BJ (cell line): ENCODE measurements at regions not wholly inside any gene's neighbourhood (a gene's known extent, or its start where the extent isn't known, plus 50 kb on each side); places are given as distances from the start of the nearest gene placed in this dataset.

Experiments used
- CTCF ChIA-PET: fragments of 350-600 bp; formaldehyde crosslinking; extraction: SDS; loops from one replicate; lab custom pipeline; 2021; ENCODE audit warnings: antibody characterized with exemption, inconsistent platforms; lab: Yijun Ruan, JAX
- POLR2A ChIA-PET: fragments of 300-600 bp; sonication (Branson Sonifier 250); formaldehyde crosslinking; extraction: SDS; loops from one replicate; lab custom pipeline; 2021; ENCODE audit warnings: antibody characterized with exemption; lab: Charles Lee
- DNase-seq: peaks from one replicate; pipeline ENCODE4 v3.0.0-alpha.2; 2011; ENCODE audit warnings: low read depth
- H3K27me3 ChIP-seq: 2 replicates; pipeline ENCODE4 v1.6.0; 2011; ENCODE audit warnings: low read length; ENCODE audit not compliant: control insufficient read depth, insufficient read depth
- H3K36me3 ChIP-seq: 2 replicates; pipeline ENCODE4 v1.5.1; 2011; ENCODE audit warnings: low read length; ENCODE audit not compliant: control insufficient read depth, insufficient read depth
- H3K4me3 ChIP-seq: 2 replicates; pipeline ENCODE4 v1.5.1; 2011; ENCODE audit warnings: low read depth, mild to moderate bottlenecking, control low read depth, low read length
- TF ChIP-seq, protein P1 (sequence below): IDR thresholded peaks from 2 replicates; pipeline ENCODE4 v1.5.1; 2011; ENCODE audit warnings: low read depth, mild to moderate bottlenecking, control low read depth, inconsistent platforms, low read length, moderate library complexity; ENCODE audit not compliant: insufficient read depth

GRCh38 chr2:103218516-103218915 is 456.7 kb downstream of the TMEM182 start:
- no peak overlapping the region for H3K4me3 ChIP-seq
- no peaks in the 10 kb centered on the region for H3K27me3 ChIP-seq
- ChIA-PET CTCF (no interaction called here), POLR2A (no interaction called here)
- DNase-seq = no peak
- H3K36me3 ChIP-seq = no peaks in the 10 kb centered on the region
- TF ChIP-seq, protein P1, sequence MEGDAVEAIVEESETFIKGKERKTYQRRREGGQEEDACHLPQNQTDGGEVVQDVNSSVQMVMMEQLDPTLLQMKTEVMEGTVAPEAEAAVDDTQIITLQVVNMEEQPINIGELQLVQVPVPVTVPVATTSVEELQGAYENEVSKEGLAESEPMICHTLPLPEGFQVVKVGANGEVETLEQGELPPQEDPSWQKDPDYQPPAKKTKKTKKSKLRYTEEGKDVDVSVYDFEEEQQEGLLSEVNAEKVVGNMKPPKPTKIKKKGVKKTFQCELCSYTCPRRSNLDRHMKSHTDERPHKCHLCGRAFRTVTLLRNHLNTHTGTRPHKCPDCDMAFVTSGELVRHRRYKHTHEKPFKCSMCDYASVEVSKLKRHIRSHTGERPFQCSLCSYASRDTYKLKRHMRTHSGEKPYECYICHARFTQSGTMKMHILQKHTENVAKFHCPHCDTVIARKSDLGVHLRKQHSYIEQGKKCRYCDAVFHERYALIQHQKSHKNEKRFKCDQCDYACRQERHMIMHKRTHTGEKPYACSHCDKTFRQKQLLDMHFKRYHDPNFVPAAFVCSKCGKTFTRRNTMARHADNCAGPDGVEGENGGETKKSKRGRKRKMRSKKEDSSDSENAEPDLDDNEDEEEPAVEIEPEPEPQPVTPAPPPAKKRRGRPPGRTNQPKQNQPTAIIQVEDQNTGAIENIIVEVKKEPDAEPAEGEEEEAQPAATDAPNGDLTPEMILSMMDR = no peak

DNA sequence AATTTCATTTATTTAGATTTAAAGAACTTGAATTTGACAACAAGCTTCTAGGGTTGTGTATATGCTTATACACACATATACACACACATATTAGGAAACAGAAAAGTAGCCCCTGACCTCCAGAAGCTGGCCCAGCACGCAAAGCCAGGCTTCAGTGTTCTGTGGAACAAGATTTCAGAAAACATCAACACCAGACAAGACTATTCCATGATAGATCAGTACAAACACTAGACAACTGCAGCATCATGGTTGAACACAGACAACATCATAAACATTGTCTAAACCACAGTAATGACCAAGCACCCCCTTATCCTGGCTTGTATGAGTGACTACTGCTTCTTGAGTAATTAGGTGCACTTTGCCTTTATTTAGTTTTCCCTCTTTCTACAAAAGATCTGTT is 457.6 kb downstream of the TMEM182 start:
- Histone ChIP-seq H3K27me3 (no peaks in the 10 kb centered on the region), H3K36me3 (no peaks in the 10 kb centered on the region), H3K4me3 (no peak overlapping the region)
- POLR2A ChIA-PET = no interaction called here
- CTCF ChIA-PET = no interaction called here
- TF ChIP-seq, protein P1 = no peak
- no peak for DNase-seq

DNA sequence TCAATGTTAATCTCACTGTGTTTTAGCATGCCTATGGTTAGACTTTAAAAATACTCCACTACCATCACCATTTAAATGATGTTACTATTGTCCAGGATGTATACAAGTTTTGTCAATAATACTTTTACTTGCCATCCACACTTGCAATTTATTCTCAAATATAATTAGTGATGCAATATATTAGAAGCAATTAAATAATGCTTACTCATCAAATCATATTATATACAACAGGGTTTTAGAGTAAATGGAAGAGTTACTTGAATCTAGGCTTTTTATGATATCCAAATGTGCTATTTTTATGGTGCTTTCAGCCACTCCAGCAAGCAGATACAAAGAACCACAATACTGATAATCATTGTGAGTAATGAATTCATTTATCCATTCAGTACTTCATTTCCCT is 461.1 kb downstream of the TMEM182 start:
- Histone ChIP-seq H3K4me3 (no peak overlapping the region), H3K36me3 (no peaks in the 10 kb centered on the region), H3K27me3 (no peaks in the 10 kb centered on the region)
- POLR2A ChIA-PET = no interaction called here
- CTCF ChIA-PET = no interaction called here
- no peak for DNase-seq
- TF ChIP-seq, protein P1 = no peak

DNA sequence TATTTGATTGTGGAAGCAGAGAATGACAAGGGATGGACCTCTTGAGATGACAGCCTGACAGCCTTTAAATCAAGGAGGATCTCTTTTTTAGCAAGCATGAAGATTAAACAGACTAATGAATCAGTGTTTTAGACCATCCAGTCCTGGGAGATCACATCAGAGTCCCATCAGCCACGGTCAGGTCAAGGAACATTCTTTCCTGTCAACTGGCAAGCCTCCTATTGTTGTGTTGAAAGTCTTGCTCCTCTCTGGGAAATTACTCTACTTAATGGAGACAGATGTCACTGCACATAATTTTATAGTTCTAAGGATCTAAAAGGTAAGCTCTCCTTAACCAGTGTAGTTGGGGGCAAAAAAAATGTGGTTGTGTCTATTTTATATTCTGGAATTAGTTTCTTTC is 469.0 kb downstream of the TMEM182 start:
- POLR2A ChIA-PET = no interaction called here

GRCh38 chr2:103232865-103233264 is 471.0 kb downstream of the TMEM182 start:
- Histone ChIP-seq H3K36me3 (no peaks in the 10 kb centered on the region), H3K4me3 (no peak overlapping the region), H3K27me3 (no peaks in the 10 kb centered on the region)
- TF ChIP-seq, protein P1 = no peak
- no peak for DNase-seq
- CTCF ChIA-PET = no interaction called here
- POLR2A ChIA-PET = no interaction called here

More for the DNA sequence above, 469.0 kb downstream of the TMEM182 start:
- no peak overlapping the region for H3K4me3 ChIP-seq
- no peaks in the 10 kb centered on the region for H3K27me3 ChIP-seq
- CTCF ChIA-PET = no interaction called here
- DNase-seq = no peak
- no peaks in the 10 kb centered on the region for H3K36me3 ChIP-seq
- TF ChIP-seq, protein P1 = no peak
